HCT116 (cell line): ENCODE measurements at regions not wholly inside any gene's neighbourhood (a gene's known extent, or its start where the extent isn't known, plus 50 kb on each side); places are given as distances from the start of the nearest gene placed in this dataset.

Experiments used
- EZH2phosphoT487 ChIP-seq: fragments of 200-600 bp; IDR thresholded peaks from 2 replicates; pipeline ENCODE4 v1.6.1; 2018; ENCODE audit warnings: antibody characterized with exemption, borderline replicate concordance
- POLR2A ChIP-seq: IDR thresholded peaks from 2 replicates; pipeline ENCODE4 v1.7.0; 2011; ENCODE audit warnings: borderline replicate concordance; ENCODE audit not compliant: insufficient read depth, insufficient read length; ENCODE audit errors: extremely low read depth
- TF ChIP-seq, protein P1 (sequence below), 3 experiments: fragments of 200-600 bp in 1 of 3; sonication (generic) in 1 of 3; IDR thresholded peaks in 2 of 3; conservative IDR thresholded peaks in 1 of 3; 2 replicates each; pipeline ENCODE4 v1.5.1; 2012 to 2017; ENCODE audit warnings: low read depth in 2 of 3, low read length in 2 of 3, antibody characterized with exemption in 1 of 3, borderline replicate concordance in 1 of 3, control low read depth in 1 of 3, mild to moderate bottlenecking in 1 of 3, mixed read lengths in 1 of 3, mixed run types in 1 of 3, moderate library complexity in 1 of 3; ENCODE audit not compliant: insufficient read depth in 1 of 3

DNA sequence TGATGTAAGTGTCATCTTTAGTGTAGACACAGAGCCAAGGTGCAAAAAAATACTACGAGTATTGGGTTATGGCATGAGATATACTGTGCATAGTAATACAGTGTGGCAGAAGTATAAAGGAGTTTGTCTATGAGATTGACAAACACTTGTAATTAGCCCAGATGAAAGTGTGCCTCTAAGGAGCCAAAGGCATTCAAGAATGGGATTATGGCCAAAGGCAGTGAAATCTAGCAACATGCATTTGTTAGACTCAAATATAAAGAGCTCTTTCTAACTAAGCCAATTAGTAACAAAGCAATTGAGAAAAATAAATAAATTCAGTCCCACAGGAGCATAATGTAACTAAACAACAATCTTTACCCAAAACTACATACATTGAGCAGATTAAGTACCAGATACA, 1761.8 kb downstream of the SUCLG1 start:
- TF ChIP-seq EZH2phosphoT487 (no peak), POLR2A (no peak)
- TF ChIP-seq, protein P1, sequence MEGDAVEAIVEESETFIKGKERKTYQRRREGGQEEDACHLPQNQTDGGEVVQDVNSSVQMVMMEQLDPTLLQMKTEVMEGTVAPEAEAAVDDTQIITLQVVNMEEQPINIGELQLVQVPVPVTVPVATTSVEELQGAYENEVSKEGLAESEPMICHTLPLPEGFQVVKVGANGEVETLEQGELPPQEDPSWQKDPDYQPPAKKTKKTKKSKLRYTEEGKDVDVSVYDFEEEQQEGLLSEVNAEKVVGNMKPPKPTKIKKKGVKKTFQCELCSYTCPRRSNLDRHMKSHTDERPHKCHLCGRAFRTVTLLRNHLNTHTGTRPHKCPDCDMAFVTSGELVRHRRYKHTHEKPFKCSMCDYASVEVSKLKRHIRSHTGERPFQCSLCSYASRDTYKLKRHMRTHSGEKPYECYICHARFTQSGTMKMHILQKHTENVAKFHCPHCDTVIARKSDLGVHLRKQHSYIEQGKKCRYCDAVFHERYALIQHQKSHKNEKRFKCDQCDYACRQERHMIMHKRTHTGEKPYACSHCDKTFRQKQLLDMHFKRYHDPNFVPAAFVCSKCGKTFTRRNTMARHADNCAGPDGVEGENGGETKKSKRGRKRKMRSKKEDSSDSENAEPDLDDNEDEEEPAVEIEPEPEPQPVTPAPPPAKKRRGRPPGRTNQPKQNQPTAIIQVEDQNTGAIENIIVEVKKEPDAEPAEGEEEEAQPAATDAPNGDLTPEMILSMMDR (IDR thresholded peaks at IDR 0.05 in 2 of 3, conservative IDR thresholded peaks at IDR 0.05 in 1 of 3; ENCODE audit: borderline replicate concordance in 1 of 3, insufficient read depth in 1 of 3, low read depth in 2 of 3, low read length in 2 of 3), result no peak
